SK-N-SH (cell line): ENCODE measurements at regions not wholly inside any gene's neighbourhood (a gene's known extent, or its start where the extent isn't known, plus 50 kb on each side); places are given as distances from the start of the nearest gene placed in this dataset.

Experiments used
- CTCF ChIA-PET: fragments of 300-600, 350-600 bp; formaldehyde crosslinking; extraction: SDS; loops from one replicate; lab custom pipeline; 2021; lab: Yijun Ruan, JAX
- POLR2A ChIA-PET: fragments of 350-600 bp; sonication (Branson Sonifier 250); formaldehyde crosslinking; extraction: SDS; loops from one replicate; lab custom pipeline; 2020; ENCODE audit warnings: antibody characterized with exemption, inconsistent platforms; lab: Yijun Ruan, JAX
- DNase-seq: peaks from one replicate; pipeline ENCODE4 v3.0.0; 2012
- H2AFZ ChIP-seq: fragments of 200-600 bp; sonication (generic); 2 replicates; pipeline ENCODE4 v1.8.1; 2016; ENCODE audit warnings: antibody characterized with exemption, mild to moderate bottlenecking, low read depth
- H3F3A ChIP-seq: fragments of 200-600 bp; sonication (generic); replicated peaks from 2 replicates; pipeline ENCODE3; 2016; ENCODE audit warnings: antibody characterized with exemption, mild to moderate bottlenecking; ENCODE audit not compliant: insufficient read depth
- H3K27ac ChIP-seq, 2 experiments: fragments of 200-500 bp in 1 of 2; fragments of 200-600 bp in 1 of 2; sonication (Bioruptor generic) in 1 of 2; sonication (generic), shearing (Covaris generic) in 1 of 2; 2 replicates each; pipeline versions ENCODE4 v1.5.1 to v1.6.1; 2014 to 2016; ENCODE audit warnings: low read depth in 2 of 2, inconsistent platforms in 1 of 2, low read length in 1 of 2, mild to moderate bottlenecking in 1 of 2, mixed read lengths in 1 of 2
- H3K27me3 ChIP-seq: fragments of 200-600 bp; sonication (generic), shearing (Covaris generic); 2 replicates; pipeline ENCODE4 v1.6.1; 2016; ENCODE audit warnings: mixed run types; ENCODE audit not compliant: insufficient read depth
- H3K36me3 ChIP-seq, 2 experiments: fragments of 200-500 bp in 1 of 2; fragments of 200-600 bp in 1 of 2; sonication (Bioruptor generic) in 1 of 2; sonication (generic) in 1 of 2; replicated peaks in 1 of 2; 2 replicates each; pipeline versions ENCODE3 to v1.5.1; 2014 to 2016; ENCODE audit warnings: low read length in 1 of 2, mild to moderate bottlenecking in 1 of 2; ENCODE audit not compliant: insufficient read depth in 2 of 2, control insufficient read depth in 1 of 2
- H3K4me1 ChIP-seq, 2 experiments: fragments of 200-500 bp in 1 of 2; fragments of 200-600 bp in 1 of 2; sonication (Bioruptor generic) in 1 of 2; sonication (generic), shearing (Covaris generic) in 1 of 2; 2 replicates each; pipeline versions ENCODE4 v1.5.1 to v1.6.1; 2014 to 2016; ENCODE audit warnings: low read depth in 1 of 2, low read length in 1 of 2, mixed run types in 1 of 2; ENCODE audit not compliant: insufficient read depth in 2 of 2, control insufficient read depth in 1 of 2
- H3K4me2 ChIP-seq: fragments of 200-600 bp; sonication (generic), shearing (Covaris generic); 2 replicates; pipeline ENCODE4 v1.6.1; 2017; ENCODE audit warnings: mixed run types
- H3K4me3 ChIP-seq, 2 experiments: fragments of 200-500 bp in 1 of 2; fragments of 200-600 bp in 1 of 2; sonication (Bioruptor generic) in 1 of 2; sonication (generic), shearing (Covaris generic) in 1 of 2; 2 replicates each; pipeline versions ENCODE4 v1.5.1 to v1.8.1; 2014 to 2016; ENCODE audit warnings: low read depth in 2 of 2, inconsistent platforms in 1 of 2, low read length in 1 of 2, mild to moderate bottlenecking in 1 of 2, mixed read lengths in 1 of 2, moderate library complexity in 1 of 2
- H3K79me2 ChIP-seq: fragments of 200-600 bp; sonication (generic); 2 replicates; pipeline ENCODE4 v1.8.1; 2017; ENCODE audit warnings: mild to moderate bottlenecking; ENCODE audit not compliant: insufficient read depth
- H3K9ac ChIP-seq: fragments of 200-600 bp; sonication (generic); 2 replicates; pipeline ENCODE4 v1.6.1; 2017; ENCODE audit warnings: mixed run types
- H3K9me2 ChIP-seq: fragments of 200-600 bp; sonication (generic); 2 replicates; pipeline ENCODE4 v1.6.1; 2017; ENCODE audit warnings: mixed run types
- H3K9me3 ChIP-seq: fragments of 200-600 bp; sonication (generic); 2 replicates; pipeline ENCODE4 v1.6.1; 2017; ENCODE audit warnings: mixed run types, mild to moderate bottlenecking, moderate library complexity
- H4K20me1 ChIP-seq: fragments of 200-600 bp; sonication (generic); 2 replicates; pipeline ENCODE4 v1.6.1; 2017; ENCODE audit warnings: mild to moderate bottlenecking, mixed run types; ENCODE audit not compliant: insufficient read depth
- ELF1 ChIP-seq: IDR thresholded peaks from 2 replicates; pipeline ENCODE4 v1.4.0; 2012
- EP300 ChIP-seq, 2 experiments: IDR thresholded peaks; 2 replicates each; pipeline versions ENCODE4 v1.4.0 to v1.6.1; 2012; ENCODE audit warnings: borderline replicate concordance in 1 of 2, low read depth in 1 of 2, low read length in 1 of 2
- EZH2phosphoT487 ChIP-seq: fragments of 200-600 bp; sonication (generic); IDR thresholded peaks from 2 replicates; pipeline ENCODE4 v1.6.1; 2017; ENCODE audit warnings: low read depth, mixed run types, mild to moderate bottlenecking, antibody characterized with exemption, moderate library complexity, borderline replicate concordance
- FOSL2 ChIP-seq: IDR thresholded peaks from 2 replicates; pipeline ENCODE4 v1.4.0; 2012; ENCODE audit warnings: low read depth, mild to moderate bottlenecking, moderate library complexity, borderline replicate concordance
- IRF3 ChIP-seq: fragments of 150-350 bp; IDR thresholded peaks from 2 replicates; pipeline ENCODE4 v1.6.1; 2016; ENCODE audit warnings: mild to moderate bottlenecking, low read depth, low read length
- JUND ChIP-seq: IDR thresholded peaks from 2 replicates; pipeline ENCODE4 v1.4.0; 2012
- NFIC ChIP-seq: IDR thresholded peaks from 2 replicates; pipeline ENCODE4 v1.4.0; 2012; ENCODE audit warnings: borderline replicate concordance
- NRF1 ChIP-seq: IDR thresholded peaks from 2 replicates; pipeline ENCODE4 v1.6.1; 2012; ENCODE audit warnings: low read depth, mild to moderate bottlenecking, low read length
- POLR2AphosphoS5 ChIP-seq: IDR thresholded peaks from 2 replicates; pipeline ENCODE4 v1.6.1; 2012; ENCODE audit warnings: low read depth, low read length
- RAD21 ChIP-seq: IDR thresholded peaks from 2 replicates; pipeline ENCODE4 v1.6.1; 2012; ENCODE audit warnings: mild to moderate bottlenecking, low read length
- RCOR1 ChIP-seq: fragments of 150-350 bp; IDR thresholded peaks from 2 replicates; pipeline ENCODE4 v1.6.1; 2017; ENCODE audit warnings: antibody characterized with exemption, low read length
- TAF1 ChIP-seq: IDR thresholded peaks from 2 replicates; pipeline ENCODE4 v1.6.1; 2012; ENCODE audit warnings: low read depth, mild to moderate bottlenecking, low read length, moderate library complexity, borderline replicate concordance
- USF1 ChIP-seq: IDR thresholded peaks from 2 replicates; pipeline ENCODE4 v1.4.0; 2012; ENCODE audit warnings: low read depth, borderline replicate concordance
- USF2 ChIP-seq: fragments of 150-350 bp; IDR thresholded peaks from 2 replicates; pipeline ENCODE4 v1.6.1; 2017; ENCODE audit warnings: antibody characterized with exemption, low read length, low read depth, borderline replicate concordance
- YY1 ChIP-seq: IDR thresholded peaks from 2 replicates; pipeline ENCODE4 v1.4.0; 2012; ENCODE audit warnings: low read depth, mild to moderate bottlenecking
- TF ChIP-seq, protein P1 (sequence below): fragments of 200-600 bp; sonication (generic); IDR thresholded peaks from 2 replicates; pipeline ENCODE4 v1.6.1; 2017; ENCODE audit warnings: antibody characterized with exemption, mild to moderate bottlenecking, moderate library complexity
- TF ChIP-seq, protein P2 (sequence below): IDR thresholded peaks from 2 replicates; pipeline ENCODE4; 2012
- TF ChIP-seq, protein P3 (sequence below): IDR thresholded peaks from 2 replicates; pipeline ENCODE4 v1.6.1; 2012; ENCODE audit warnings: mild to moderate bottlenecking, low read depth, low read length, moderate library complexity
- TF ChIP-seq, protein P4 (sequence below): IDR thresholded peaks from 2 replicates; pipeline ENCODE4 v1.4.0; 2012; ENCODE audit warnings: low read depth
- TF ChIP-seq, protein P5 (sequence below): IDR thresholded peaks from 2 replicates; pipeline ENCODE4 v1.4.0; 2012; ENCODE audit warnings: low read depth, borderline replicate concordance

DNA sequence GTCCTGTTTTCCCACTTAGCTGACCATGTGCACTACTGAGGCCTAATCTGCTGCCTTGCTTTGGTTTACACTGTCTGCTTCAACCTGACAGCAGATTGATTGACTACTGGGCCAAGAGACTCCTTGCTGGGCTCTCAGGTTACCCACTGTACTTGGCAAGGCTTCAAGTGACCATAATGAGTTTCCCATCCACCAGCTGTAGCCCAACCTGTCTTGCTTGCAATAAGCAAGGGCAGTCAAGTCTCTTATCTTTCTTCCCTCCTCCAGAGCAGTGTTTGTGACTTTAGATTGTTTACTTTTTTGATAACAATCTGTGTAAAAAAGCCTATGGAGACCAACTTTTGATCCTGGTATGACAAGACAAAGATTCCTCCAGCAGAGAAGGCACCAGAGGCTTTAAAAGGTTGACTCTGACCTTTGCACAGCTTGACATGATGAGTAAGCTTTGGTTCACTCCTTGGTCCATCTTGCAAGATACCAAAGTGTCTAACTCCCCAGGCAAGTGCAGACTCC, 912.3 kb upstream of the SEMA6A start:
- TF ChIP-seq POLR2AphosphoS5 (no peak), FOSL2 (no peak), NRF1 (no peak), NFIC (no peak), RCOR1 (no peak), ELF1 (no peak), YY1 (no peak), USF1 (no peak), JUND (no peak), USF2 (no peak), IRF3 (no peak), TAF1 (no peak), EZH2phosphoT487 (no peak), EP300 (IDR thresholded peaks at IDR 0.05; ENCODE audit: borderline replicate concordance in 1 of 2, low read depth in 1 of 2, low read length in 1 of 2) (no peak), RAD21 (no peak)
- TF ChIP-seq, protein P1, sequence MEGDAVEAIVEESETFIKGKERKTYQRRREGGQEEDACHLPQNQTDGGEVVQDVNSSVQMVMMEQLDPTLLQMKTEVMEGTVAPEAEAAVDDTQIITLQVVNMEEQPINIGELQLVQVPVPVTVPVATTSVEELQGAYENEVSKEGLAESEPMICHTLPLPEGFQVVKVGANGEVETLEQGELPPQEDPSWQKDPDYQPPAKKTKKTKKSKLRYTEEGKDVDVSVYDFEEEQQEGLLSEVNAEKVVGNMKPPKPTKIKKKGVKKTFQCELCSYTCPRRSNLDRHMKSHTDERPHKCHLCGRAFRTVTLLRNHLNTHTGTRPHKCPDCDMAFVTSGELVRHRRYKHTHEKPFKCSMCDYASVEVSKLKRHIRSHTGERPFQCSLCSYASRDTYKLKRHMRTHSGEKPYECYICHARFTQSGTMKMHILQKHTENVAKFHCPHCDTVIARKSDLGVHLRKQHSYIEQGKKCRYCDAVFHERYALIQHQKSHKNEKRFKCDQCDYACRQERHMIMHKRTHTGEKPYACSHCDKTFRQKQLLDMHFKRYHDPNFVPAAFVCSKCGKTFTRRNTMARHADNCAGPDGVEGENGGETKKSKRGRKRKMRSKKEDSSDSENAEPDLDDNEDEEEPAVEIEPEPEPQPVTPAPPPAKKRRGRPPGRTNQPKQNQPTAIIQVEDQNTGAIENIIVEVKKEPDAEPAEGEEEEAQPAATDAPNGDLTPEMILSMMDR = no peak
- TF ChIP-seq, protein P2, sequence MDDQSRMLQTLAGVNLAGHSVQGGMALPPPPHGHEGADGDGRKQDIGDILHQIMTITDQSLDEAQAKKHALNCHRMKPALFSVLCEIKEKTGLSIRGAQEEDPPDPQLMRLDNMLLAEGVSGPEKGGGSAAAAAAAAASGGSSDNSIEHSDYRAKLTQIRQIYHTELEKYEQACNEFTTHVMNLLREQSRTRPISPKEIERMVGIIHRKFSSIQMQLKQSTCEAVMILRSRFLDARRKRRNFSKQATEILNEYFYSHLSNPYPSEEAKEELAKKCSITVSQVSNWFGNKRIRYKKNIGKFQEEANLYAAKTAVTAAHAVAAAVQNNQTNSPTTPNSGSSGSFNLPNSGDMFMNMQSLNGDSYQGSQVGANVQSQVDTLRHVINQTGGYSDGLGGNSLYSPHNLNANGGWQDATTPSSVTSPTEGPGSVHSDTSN = no peak
- TF ChIP-seq, protein P3, sequence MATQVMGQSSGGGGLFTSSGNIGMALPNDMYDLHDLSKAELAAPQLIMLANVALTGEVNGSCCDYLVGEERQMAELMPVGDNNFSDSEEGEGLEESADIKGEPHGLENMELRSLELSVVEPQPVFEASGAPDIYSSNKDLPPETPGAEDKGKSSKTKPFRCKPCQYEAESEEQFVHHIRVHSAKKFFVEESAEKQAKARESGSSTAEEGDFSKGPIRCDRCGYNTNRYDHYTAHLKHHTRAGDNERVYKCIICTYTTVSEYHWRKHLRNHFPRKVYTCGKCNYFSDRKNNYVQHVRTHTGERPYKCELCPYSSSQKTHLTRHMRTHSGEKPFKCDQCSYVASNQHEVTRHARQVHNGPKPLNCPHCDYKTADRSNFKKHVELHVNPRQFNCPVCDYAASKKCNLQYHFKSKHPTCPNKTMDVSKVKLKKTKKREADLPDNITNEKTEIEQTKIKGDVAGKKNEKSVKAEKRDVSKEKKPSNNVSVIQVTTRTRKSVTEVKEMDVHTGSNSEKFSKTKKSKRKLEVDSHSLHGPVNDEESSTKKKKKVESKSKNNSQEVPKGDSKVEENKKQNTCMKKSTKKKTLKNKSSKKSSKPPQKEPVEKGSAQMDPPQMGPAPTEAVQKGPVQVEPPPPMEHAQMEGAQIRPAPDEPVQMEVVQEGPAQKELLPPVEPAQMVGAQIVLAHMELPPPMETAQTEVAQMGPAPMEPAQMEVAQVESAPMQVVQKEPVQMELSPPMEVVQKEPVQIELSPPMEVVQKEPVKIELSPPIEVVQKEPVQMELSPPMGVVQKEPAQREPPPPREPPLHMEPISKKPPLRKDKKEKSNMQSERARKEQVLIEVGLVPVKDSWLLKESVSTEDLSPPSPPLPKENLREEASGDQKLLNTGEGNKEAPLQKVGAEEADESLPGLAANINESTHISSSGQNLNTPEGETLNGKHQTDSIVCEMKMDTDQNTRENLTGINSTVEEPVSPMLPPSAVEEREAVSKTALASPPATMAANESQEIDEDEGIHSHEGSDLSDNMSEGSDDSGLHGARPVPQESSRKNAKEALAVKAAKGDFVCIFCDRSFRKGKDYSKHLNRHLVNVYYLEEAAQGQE = no peak
- TF ChIP-seq, protein P4, sequence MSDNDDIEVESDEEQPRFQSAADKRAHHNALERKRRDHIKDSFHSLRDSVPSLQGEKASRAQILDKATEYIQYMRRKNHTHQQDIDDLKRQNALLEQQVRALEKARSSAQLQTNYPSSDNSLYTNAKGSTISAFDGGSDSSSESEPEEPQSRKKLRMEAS = no peak
- TF ChIP-seq, protein P5, sequence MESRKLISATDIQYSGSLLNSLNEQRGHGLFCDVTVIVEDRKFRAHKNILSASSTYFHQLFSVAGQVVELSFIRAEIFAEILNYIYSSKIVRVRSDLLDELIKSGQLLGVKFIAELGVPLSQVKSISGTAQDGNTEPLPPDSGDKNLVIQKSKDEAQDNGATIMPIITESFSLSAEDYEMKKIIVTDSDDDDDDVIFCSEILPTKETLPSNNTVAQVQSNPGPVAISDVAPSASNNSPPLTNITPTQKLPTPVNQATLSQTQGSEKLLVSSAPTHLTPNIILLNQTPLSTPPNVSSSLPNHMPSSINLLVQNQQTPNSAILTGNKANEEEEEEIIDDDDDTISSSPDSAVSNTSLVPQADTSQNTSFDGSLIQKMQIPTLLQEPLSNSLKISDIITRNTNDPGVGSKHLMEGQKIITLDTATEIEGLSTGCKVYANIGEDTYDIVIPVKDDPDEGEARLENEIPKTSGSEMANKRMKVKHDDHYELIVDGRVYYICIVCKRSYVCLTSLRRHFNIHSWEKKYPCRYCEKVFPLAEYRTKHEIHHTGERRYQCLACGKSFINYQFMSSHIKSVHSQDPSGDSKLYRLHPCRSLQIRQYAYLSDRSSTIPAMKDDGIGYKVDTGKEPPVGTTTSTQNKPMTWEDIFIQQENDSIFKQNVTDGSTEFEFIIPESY = no peak
- Histone ChIP-seq H3K4me3 (no peak overlapping the region), H3F3A (no peaks in the 10 kb centered on the region), H3K27me3 (no peaks in the 10 kb centered on the region), H4K20me1 (no peaks in the 10 kb centered on the region), H3K79me2 (no peaks in the 10 kb centered on the region), H3K9me2 (no peaks in the 10 kb centered on the region), H2AFZ (no peak overlapping the region), H3K36me3 (no peaks in the 10 kb centered on the region), H3K9me3 (no peaks in the 10 kb centered on the region), H3K9ac (no peak overlapping the region), H3K4me2 (no peak overlapping the region), H3K4me1 (no peaks in the 10 kb centered on the region), H3K27ac (no peak overlapping the region)
- ChIA-PET POLR2A (no interaction called here), CTCF (interaction anchor here (1.2 kb wide), 1 partner anchor 32 kb away, joined by 4 read pairs; no protein-coding TSS in a partner anchor)
- DNase-seq = no peak
